Transverse colon (tissue), 4 donors: ENCODE measurements at regions not wholly inside any gene's neighbourhood (a gene's known extent, or its start where the extent isn't known, plus 50 kb on each side); places are given as distances from the start of the nearest gene placed in this dataset.

Source experiments
- DNase-seq: peaks from one replicate; pipeline ENCODE4 v3.0.0-alpha.2; 2019
- H3K27ac ChIP-seq, 4 donors: fragments of 200-600 bp; sonication (generic); 2 replicates each; pipeline ENCODE4 v1.5.1; 2016 to 2018; ENCODE audit warnings: inconsistent platforms in 4 of 4
- H3K27me3 ChIP-seq: fragments of 200-600 bp; sonication (generic); 2 replicates; pipeline ENCODE4 v1.5.1; 2017; ENCODE audit warnings: inconsistent platforms
- H3K36me3 ChIP-seq, 4 donors: fragments of 200-600 bp; sonication (generic); 2 replicates each; pipeline ENCODE4 v1.5.1; 2017 to 2019; ENCODE audit warnings: inconsistent platforms in 4 of 4
- H3K4me1 ChIP-seq, 4 donors: fragments of 200-600 bp; sonication (generic); 2 replicates each; pipeline ENCODE4 v1.5.1; 2017 to 2020; ENCODE audit warnings: inconsistent platforms in 4 of 4
- H3K4me3 ChIP-seq, 4 donors: fragments of 200-600 bp; sonication (generic); 1 replicate in 1 of 4; 2 replicates in 3 of 4; pipeline versions ENCODE4 v1.5.1 to v1.6.1; 2017 to 2019; ENCODE audit warnings: inconsistent platforms in 4 of 4
- H3K9me3 ChIP-seq, 2 donors: fragments of 200-600 bp; sonication (generic); 2 replicates each; pipeline ENCODE4 v1.5.1; 2017 to 2019; ENCODE audit warnings: inconsistent platforms in 2 of 2
- EP300 ChIP-seq: sonication (generic); formaldehyde crosslinking; IDR thresholded peaks from one replicate; pipeline ENCODE4 v1.6.1; 2017; ENCODE audit warnings: antibody characterized with exemption, low read depth
- POLR2A ChIP-seq: fragments of 450-650 bp; IDR thresholded peaks from one replicate; pipeline ENCODE4 v1.6.1; 2016; ENCODE audit warnings: antibody characterized with exemption, mild to moderate bottlenecking, moderate library complexity
- POLR2AphosphoS5 ChIP-seq, 3 donors: sonication (generic); formaldehyde crosslinking; IDR thresholded peaks; one replicate each; pipeline ENCODE4 v1.6.1; 2016; ENCODE audit warnings: antibody characterized with exemption in 3 of 3
- WGBS, 2 donors: methylation state at CpG; one replicate each; pipeline ENCODE4 v1.1.5; 2018; ENCODE audit warnings: low coverage in 1 of 2; 5-methylcytosine and 5-hydroxymethylcytosine counted together
- in situ Hi-C, 4 donors: fragments of 200-750 bp; cut with MboI; loops; one replicate each; pipeline versions ENCODE4 v1.15.0 to v1.15.1; 2017; ENCODE audit warnings: low sequenced_read_pairs in 3 of 4, low pct_ligation_motif_present in 1 of 4, low pct_unique_long_range_greater_than_20kb in 1 of 4
- intact Hi-C: fragments of 100-400 bp; cut with DNase I; formaldehyde crosslinking; loops from one replicate; pipeline ENCODE4 v1.15.1; 2023; ENCODE audit warnings: low total_unique reads
- TF ChIP-seq, protein P1 (sequence below), 5 experiments: fragments of 200-600 bp in 3 of 5; fragments of 450-650 bp in 2 of 5; sonication (generic) in 3 of 5; IDR thresholded peaks; 1 replicate in 2 of 5; 2 replicates in 3 of 5; pipeline ENCODE4 v1.5.1; 2016 to 2017; ENCODE audit warnings: antibody characterized with exemption in 5 of 5, inconsistent platforms in 3 of 5, mild to moderate bottlenecking in 2 of 5, moderate library complexity in 1 of 5

DNA sequence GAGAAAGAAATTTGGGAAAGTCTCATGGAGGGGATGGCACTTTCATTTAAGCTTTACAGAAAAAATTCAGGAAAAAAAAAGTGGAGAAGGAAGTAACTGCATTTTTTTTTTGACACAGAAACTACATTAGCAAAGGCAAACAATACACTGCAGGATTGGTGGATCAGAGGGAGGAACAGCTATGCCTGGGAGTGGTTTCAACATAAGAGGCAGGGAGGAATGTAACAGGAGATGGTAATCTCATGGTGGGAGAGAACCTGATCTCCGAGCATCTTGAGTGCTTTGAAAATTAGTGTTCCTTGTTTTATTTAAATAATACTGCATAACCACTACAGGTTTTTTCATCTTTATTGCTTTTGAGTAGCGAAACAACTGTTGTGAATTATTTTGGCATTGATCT lies 249.4 kb downstream of the FAM170A start:
- Histone ChIP-seq H3K27me3 (no peaks in the 10 kb centered on the region), H3K9me3 (no peaks in the 10 kb centered on the region), H3K36me3 (no peaks in the 10 kb centered on the region), H3K4me1 (peaks cover 0 to 23% (median 3%) of the 10 kb centered on the region in 4 donors), H3K4me3 (no peak overlapping the region), H3K27ac (no peak overlapping the region)
- TF ChIP-seq POLR2A = no peak
- TF ChIP-seq EP300 = no peak
- TF ChIP-seq POLR2AphosphoS5 (IDR thresholded peaks at IDR 0.05) = no peak
- TF ChIP-seq, protein P1, sequence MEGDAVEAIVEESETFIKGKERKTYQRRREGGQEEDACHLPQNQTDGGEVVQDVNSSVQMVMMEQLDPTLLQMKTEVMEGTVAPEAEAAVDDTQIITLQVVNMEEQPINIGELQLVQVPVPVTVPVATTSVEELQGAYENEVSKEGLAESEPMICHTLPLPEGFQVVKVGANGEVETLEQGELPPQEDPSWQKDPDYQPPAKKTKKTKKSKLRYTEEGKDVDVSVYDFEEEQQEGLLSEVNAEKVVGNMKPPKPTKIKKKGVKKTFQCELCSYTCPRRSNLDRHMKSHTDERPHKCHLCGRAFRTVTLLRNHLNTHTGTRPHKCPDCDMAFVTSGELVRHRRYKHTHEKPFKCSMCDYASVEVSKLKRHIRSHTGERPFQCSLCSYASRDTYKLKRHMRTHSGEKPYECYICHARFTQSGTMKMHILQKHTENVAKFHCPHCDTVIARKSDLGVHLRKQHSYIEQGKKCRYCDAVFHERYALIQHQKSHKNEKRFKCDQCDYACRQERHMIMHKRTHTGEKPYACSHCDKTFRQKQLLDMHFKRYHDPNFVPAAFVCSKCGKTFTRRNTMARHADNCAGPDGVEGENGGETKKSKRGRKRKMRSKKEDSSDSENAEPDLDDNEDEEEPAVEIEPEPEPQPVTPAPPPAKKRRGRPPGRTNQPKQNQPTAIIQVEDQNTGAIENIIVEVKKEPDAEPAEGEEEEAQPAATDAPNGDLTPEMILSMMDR (IDR thresholded peaks at IDR 0.05) = no peak
- no peak for DNase-seq
- in situ Hi-C loops (no loop called here), intact Hi-C loops (no loop called here)
- 64 to 65% methylated on average over 2 of the region's 2 CpGs for WGBS, 2 donors

DNA sequence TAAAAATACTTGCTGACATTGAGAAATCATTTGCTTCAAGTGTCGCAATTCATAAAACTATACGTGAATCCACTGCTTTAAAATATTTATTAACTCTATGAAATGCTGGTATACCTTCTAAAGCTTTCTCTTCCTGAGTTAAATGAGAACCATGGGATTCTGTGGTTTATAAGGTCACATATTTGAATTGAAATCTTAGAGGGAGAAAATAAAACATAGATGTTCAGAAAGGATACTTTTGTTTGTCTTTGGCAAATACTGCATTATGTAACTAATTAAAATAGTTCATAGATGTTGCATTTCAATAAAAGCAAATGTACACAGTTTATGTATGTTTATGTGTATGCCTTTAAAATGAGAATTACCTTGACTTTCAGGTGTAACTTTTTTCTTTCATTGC lies 250.1 kb downstream of the FAM170A start:
- Histone ChIP-seq H3K4me3 (no peak overlapping the region), H3K27ac (no peak overlapping the region), H3K9me3 (no peaks in the 10 kb centered on the region), H3K27me3 (no peaks in the 10 kb centered on the region), H3K36me3 (no peaks in the 10 kb centered on the region), H3K4me1 (peaks cover 0 to 23% (median 3%) of the 10 kb centered on the region in 4 donors)
- in situ Hi-C loops (no loop called here), intact Hi-C loops (no loop called here)
- 63 to 68% methylated on average over 2 of the region's 2 CpGs for WGBS, 2 donors
- no peak for DNase-seq
- TF ChIP-seq EP300 = no peak
- TF ChIP-seq POLR2AphosphoS5 (IDR thresholded peaks at IDR 0.05) = no peak
- no peak for TF ChIP-seq POLR2A
- TF ChIP-seq, protein P1 (IDR thresholded peaks at IDR 0.05) = no peak

DNA sequence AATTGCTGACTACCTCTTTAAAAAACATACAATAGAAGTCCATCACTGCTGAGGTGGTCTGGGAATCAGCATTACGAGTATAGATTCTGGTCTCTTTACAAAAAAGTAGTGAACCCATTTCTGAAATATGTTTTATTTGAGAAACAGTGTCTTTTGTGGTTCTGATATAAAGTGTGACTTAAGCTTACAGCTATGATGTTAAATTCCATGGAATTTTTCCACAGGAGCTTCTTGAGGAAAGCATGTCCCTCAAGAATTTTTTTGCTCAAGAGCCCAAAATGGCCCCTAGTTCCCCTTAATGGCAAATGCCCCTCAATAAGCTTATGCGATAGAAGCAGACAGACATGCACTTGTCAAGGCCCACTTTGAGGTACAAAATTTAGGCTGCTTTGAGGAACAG lies 265.7 kb downstream of the FAM170A start:
- Histone ChIP-seq H3K4me3 (no peak overlapping the region), H3K4me1 (peaks cover 0 to 15% (median 0%) of the 10 kb centered on the region in 4 donors), H3K27me3 (no peaks in the 10 kb centered on the region), H3K9me3 (no peaks in the 10 kb centered on the region), H3K27ac (no peak overlapping the region), H3K36me3 (no peaks in the 10 kb centered on the region)
- no peak for TF ChIP-seq POLR2A
- TF ChIP-seq POLR2AphosphoS5 (IDR thresholded peaks at IDR 0.05) = no peak
- TF ChIP-seq, protein P1 (IDR thresholded peaks at IDR 0.05) = no peak
- TF ChIP-seq EP300 = no peak
- intact Hi-C loops = no loop called here
- no peak for DNase-seq
- WGBS, 2 donors = 0 to 60% methylated on average over 1 to 2 of the region's 2 CpGs
- in situ Hi-C loops = no loop called here

DNA sequence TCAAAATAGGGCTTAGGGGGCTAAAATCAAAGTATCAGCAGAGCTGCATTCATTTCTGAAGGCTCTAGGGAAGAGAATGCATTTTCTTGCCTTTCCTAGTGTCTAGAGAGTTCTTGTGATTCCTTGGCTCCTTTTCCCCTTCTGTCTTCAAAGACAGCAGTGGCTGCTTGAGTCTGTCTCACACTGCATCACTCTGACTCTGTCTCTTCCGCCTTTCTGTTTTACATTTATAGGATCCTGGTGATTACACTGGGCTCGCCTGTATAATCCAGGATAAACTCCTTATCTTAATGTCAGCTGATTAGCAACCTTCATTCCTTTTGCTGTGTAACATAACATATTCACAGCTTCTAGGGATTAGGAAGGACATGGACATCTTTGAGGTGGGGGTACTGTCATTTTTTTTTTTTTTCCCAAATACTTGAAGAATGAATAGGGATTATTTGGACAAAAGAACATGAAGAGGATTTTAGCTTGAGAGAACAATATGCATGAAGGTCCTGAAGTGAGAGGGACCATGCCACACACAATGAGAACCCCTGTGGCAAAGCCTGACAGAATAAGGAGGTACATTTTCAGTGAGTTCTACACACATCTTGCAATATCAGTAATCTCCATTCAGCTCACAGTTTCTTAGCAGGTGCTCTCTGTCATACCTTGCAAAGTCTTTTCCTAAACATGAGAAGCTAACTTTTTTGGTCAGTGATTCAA lies 267.6 kb downstream of the FAM170A start:
- intact Hi-C loops = no loop called here
- WGBS, 2 donors = 50 to 53% methylated on average over 2 of the region's 2 CpGs

More for the DNA sequence above, 267.6 kb downstream of the FAM170A start:
- Histone ChIP-seq H3K4me1 (peaks cover 0 to 15% (median 0%) of the 10 kb centered on the region in 4 donors), H3K9me3 (no peaks in the 10 kb centered on the region), H3K36me3 (no peaks in the 10 kb centered on the region), H3K4me3 (no peak overlapping the region), H3K27ac (peak overlapping the region in 2 of 4 donors; percentile 25 to 42), H3K27me3 (no peaks in the 10 kb centered on the region)
- TF ChIP-seq POLR2AphosphoS5 (IDR thresholded peaks at IDR 0.05) (peak in 1 of 3 donors; percentile 31), POLR2A (no peak), EP300 (no peak)
- DNase-seq = no peak
- in situ Hi-C loops = no loop called here
